ENCODE measurements at regions not wholly inside any gene's neighbourhood (a gene's known extent, or its start where the extent isn't known, plus 50 kb on each side); places are given as distances from the start of the nearest gene placed in this dataset.

DNA sequence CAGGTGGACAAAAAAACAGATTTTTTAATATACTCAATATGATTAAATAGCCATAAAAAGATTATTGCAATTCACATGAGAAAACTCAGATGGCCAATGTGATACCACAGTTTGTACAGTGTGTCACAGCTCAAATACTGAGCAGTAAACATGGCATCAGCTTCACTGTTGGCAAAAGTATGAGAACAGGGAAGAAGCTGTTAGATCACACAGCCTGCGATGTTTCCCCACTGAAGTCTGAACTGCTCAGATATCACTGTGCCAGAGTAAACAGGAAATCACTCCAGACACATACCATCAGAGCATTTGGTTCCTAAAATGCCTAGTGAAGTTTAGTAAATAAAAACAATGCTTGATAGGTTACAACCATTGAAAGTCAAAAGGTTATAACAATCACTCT is 347.8 kb downstream of the ETV1 start:
- H3K4me1 Mint-ChIP-seq, result no peaks in the 10 kb centered on the region
- H3K27me3 Mint-ChIP-seq, result no peaks in the 10 kb centered on the region
- peaks cover 5% of the 10 kb centered on the region for H3K9me3 Mint-ChIP-seq
- no peak for ATAC-seq
- no peaks in the 10 kb centered on the region for H3K36me3 Mint-ChIP-seq
- no peak overlapping the region for H3K27ac Mint-ChIP-seq
- no peak overlapping the region for H3K4me3 Mint-ChIP-seq

DNA sequence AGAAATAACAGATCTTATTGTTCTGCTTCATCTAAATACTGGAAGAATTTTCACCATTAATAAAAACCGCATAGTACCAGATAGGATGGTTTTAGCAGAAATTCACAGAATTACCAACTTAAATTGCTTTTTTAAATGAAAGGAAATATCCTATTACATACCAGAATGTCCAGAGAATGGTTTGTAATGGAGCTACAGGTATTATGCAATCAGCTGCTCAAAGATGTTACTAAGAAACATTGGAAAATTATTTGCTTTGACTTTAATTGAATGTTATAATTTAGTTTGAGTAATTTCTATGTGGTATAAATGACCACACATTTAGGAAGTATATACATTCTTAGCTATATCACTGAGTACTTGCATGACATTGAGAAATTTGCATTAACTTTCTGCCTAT is 338.3 kb downstream of the ETV1 start:
- ATAC-seq, result no peak
- H3K27me3 Mint-ChIP-seq, result no peaks in the 10 kb centered on the region
- H3K4me3 Mint-ChIP-seq, result no peak overlapping the region
- H3K4me1 Mint-ChIP-seq, result no peaks in the 10 kb centered on the region
- H3K9me3 Mint-ChIP-seq, result peaks cover 6% of the 10 kb centered on the region
- no peak overlapping the region for H3K27ac Mint-ChIP-seq
- H3K36me3 Mint-ChIP-seq, result no peaks in the 10 kb centered on the region

DNA sequence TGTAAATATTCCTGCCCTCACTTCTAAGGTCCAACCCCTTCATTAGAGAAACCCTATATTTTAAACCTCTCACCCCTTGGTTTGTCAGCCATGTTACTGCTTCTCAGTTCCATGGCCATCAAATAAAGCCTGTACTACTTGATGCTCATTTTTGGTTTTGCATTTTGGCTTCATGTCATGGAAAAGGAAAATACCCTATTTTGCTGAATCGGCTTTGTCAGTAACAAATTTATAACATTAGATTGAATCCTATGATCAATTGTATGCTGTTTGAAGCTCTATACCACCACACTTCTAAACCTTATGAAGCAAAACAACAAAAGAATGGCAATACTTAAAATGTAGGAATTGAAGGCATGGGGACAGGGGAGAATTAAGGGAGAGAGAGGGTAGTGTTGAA is 333.1 kb downstream of the ETV1 start:
- no peak for ATAC-seq
- peaks cover 7% of the 10 kb centered on the region for H3K9me3 Mint-ChIP-seq
- H3K36me3 Mint-ChIP-seq, result no peaks in the 10 kb centered on the region
- no peaks in the 10 kb centered on the region for H3K4me1 Mint-ChIP-seq
- no peak overlapping the region for H3K27ac Mint-ChIP-seq
- H3K27me3 Mint-ChIP-seq, result no peaks in the 10 kb centered on the region
- no peak overlapping the region for H3K4me3 Mint-ChIP-seq

DNA sequence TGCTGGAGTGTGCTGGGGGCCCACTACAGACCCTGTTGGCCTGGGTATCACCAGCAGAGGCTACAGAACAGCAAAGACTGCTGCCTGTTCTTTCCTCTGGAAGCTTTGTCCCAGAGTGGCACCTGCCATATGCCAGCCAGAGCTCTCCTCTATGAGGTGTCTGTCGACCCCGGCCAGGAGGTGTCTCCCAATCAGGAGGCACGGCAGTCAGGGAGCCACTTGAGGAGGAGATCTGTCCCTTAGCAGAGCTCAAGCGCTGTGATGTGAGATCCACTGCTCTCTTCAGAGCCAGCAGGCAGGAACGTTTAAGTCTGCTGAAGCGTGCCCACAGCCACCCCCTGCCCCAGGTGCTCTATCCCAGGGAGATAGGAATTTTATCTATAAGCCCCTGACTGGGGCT is 316.2 kb downstream of the ETV1 start:
- Mint-ChIP-seq H3K4me3 (no peak overlapping the region), H3K4me1 (no peaks in the 10 kb centered on the region), H3K9me3 (peaks cover 6% of the 10 kb centered on the region), H3K27me3 (no peaks in the 10 kb centered on the region), H3K36me3 (no peaks in the 10 kb centered on the region), H3K27ac (no peak overlapping the region)
- no peak for ATAC-seq

DNA sequence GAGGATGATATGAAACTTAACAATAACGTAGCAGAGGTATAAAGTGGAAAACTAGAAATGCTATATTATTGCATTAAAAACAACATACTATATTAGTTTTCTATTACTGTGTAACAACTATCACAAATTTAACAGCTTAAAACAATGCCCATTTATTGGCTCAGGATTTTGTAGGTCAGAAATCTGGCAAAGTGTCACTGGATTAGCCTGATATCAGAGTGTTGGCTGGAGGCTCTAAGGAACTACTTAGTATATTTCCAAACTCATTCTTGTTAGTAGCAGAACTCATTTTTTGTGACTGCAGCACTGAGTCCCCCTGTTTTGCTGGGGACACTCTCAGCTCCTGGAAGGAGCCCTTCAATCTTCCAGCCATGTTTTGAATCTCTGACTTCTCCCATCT is 306.8 kb downstream of the ETV1 start:
- no peak for ATAC-seq
- no peak overlapping the region for H3K4me3 Mint-ChIP-seq
- no peaks in the 10 kb centered on the region for H3K27me3 Mint-ChIP-seq

DNA sequence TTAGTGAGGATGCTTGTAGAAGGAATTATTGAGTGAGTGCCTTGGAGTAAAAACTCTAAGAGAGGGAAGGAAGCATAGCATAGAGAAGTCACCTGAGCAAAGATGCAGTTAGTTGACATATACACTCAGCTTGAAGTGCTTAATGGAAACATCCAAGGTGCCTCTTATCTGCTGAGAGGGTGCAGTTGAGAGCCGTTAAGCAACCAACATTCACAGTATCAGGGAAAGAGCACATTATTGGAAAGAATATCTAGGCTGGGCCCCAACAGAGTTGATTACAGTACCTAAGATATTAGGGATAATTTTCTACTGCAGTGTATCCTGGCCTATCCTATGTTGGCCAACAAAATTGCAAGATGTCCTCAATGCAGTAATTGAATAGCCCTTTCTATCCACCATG is 302.0 kb downstream of the ETV1 start:
- no peaks in the 10 kb centered on the region for H3K27me3 Mint-ChIP-seq
- no peaks in the 10 kb centered on the region for H3K4me1 Mint-ChIP-seq
- no peaks in the 10 kb centered on the region for H3K36me3 Mint-ChIP-seq
- ATAC-seq, result no peak
- H3K27ac Mint-ChIP-seq, result no peak overlapping the region
- H3K9me3 Mint-ChIP-seq, result no peaks in the 10 kb centered on the region
- H3K4me3 Mint-ChIP-seq, result no peak overlapping the region

More for the DNA sequence above, 306.8 kb downstream of the ETV1 start:
- Mint-ChIP-seq H3K27ac (no peak overlapping the region), H3K4me1 (no peaks in the 10 kb centered on the region), H3K9me3 (no peaks in the 10 kb centered on the region), H3K36me3 (no peaks in the 10 kb centered on the region)

DNA sequence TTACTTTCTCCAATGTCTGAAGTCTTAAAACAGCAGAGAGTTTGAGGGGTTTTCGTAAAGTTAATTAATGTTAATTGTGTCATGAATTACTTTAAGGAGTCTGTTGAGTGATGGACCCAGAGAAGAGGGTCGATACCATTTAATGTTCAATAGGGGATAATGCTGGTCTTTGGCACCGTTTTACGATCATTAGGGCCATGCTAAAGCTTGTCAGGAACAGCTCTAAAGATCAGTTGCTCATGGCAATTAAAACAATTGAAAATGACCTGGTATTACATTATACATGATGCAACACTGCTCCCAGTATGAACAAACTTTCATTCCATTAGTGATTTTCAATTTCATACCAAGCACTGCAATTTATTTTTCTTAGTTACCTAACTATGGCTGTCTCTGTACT is 296.9 kb downstream of the ETV1 start:
- Mint-ChIP-seq H3K4me1 (no peaks in the 10 kb centered on the region), H3K9me3 (no peaks in the 10 kb centered on the region), H3K4me3 (no peak overlapping the region), H3K27me3 (no peaks in the 10 kb centered on the region), H3K36me3 (no peaks in the 10 kb centered on the region), H3K27ac (no peak overlapping the region)
- no peak for ATAC-seq

DNA sequence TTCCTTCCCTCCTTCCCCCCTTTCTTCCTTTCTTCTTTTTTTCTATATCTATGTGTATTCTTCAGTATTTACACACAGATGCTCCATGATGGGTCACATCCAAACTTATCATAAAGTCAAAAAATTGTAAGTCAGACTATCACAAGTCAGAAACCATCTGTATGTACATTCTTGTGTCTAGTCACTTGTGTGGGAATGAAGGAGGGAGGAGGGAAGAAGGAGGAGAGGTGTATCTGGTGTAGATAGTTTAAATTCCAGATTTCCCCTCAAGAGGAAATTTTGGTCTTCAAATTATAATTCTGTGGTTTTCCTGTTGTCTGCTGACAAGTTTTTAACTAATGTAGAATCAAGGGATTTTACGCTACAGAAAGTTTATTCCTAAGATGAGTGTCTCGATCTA is 287.2 kb downstream of the ETV1 start:
- H3K27me3 Mint-ChIP-seq, result no peaks in the 10 kb centered on the region
- ATAC-seq, result no peak
- no peaks in the 10 kb centered on the region for H3K4me1 Mint-ChIP-seq
- H3K9me3 Mint-ChIP-seq, result peaks cover 3% of the 10 kb centered on the region
- H3K27ac Mint-ChIP-seq, result no peak overlapping the region
- no peak overlapping the region for H3K4me3 Mint-ChIP-seq
- no peaks in the 10 kb centered on the region for H3K36me3 Mint-ChIP-seq

DNA sequence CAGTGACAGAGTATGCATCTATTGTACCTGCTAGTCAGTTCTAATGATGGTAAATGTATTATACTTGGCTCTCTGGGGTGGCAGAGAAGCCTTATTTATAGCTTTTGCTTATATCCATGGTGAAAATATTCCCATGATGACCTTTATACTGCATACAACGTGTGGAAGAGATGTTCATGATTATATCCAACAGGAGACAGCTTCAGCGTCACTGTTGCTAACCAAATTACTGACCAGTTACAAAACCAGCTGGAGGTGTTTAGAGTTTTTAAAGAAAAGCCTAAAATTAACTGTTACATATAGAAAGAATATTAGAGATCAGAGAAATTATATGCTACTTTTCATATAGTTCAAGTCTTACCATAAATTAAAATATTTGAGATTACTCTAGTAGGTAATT is 280.8 kb downstream of the ETV1 start:
- H3K27me3 Mint-ChIP-seq, result no peaks in the 10 kb centered on the region
- peaks cover 3% of the 10 kb centered on the region for H3K9me3 Mint-ChIP-seq
- no peak for ATAC-seq
- no peak overlapping the region for H3K27ac Mint-ChIP-seq
- H3K36me3 Mint-ChIP-seq, result no peaks in the 10 kb centered on the region
- H3K4me3 Mint-ChIP-seq, result no peak overlapping the region
- no peaks in the 10 kb centered on the region for H3K4me1 Mint-ChIP-seq

DNA sequence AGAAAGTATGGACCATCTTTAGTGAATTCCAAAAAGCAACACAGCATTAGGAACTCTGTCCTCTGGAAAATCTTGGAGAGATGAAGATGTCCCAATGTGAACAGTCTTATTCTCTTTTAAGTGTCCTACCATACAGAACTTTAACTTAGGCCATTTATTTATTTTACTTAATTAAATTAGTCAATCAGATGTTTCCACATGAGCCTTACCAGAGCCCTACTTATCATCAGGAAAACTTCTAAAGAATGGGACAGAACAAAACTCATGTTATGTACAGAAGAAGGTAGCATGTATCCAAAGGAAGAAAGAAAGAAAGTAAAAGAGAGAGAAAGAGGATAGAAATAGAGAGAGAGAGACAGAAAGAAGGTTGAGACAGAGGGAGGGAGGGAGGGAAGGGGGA is 276.4 kb downstream of the ETV1 start:
- H3K4me3 Mint-ChIP-seq, result no peak overlapping the region
- no peaks in the 10 kb centered on the region for H3K27me3 Mint-ChIP-seq
- H3K9me3 Mint-ChIP-seq, result peaks cover 7% of the 10 kb centered on the region
- H3K36me3 Mint-ChIP-seq, result no peaks in the 10 kb centered on the region
- H3K27ac Mint-ChIP-seq, result no peak overlapping the region
- ATAC-seq, result no peak
- H3K4me1 Mint-ChIP-seq, result no peaks in the 10 kb centered on the region

DNA sequence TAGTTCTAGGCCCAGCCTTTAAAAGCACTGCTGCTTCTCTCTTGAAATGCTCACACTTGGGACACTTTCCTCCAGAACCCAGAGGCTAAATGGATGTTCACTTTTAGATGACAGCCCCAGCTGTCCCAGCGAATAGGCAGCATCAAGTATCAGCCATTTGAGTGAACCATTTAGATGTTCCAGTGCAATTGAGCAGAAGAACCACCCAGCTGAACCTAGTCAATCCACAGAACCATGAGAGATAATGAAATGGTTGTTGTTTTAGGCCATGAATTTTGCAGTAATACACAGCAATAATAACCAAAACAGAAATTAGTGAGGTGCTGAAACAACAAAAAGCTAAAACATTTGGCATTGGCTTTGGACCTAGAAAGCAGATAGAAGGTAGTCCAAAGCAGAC is 273.9 kb downstream of the ETV1 start:
- Mint-ChIP-seq H3K9me3 (peaks cover 7% of the 10 kb centered on the region), H3K36me3 (no peaks in the 10 kb centered on the region), H3K27ac (no peak overlapping the region), H3K27me3 (no peaks in the 10 kb centered on the region), H3K4me3 (no peak overlapping the region), H3K4me1 (no peaks in the 10 kb centered on the region)
- ATAC-seq, result no peak

DNA sequence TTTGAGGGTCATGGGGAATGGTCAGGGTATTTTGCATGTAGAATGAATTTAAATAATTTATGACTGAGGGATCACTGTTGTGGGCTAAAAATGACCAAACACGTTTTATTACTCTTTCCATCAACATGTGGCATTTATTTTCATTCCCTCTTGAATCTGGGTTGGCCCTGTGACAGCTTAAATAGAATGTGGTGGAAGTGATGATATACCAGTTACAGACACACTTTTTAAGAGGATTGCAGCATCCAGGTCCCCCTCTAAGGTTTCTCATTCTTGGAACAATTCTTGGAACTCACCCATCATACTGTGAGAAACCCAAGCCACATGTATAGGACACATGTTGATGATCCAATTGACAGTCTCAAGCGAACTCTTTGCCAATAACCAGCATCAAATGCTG is 272.4 kb downstream of the ETV1 start:
- H3K9me3 Mint-ChIP-seq, result peaks cover 7% of the 10 kb centered on the region
- no peak overlapping the region for H3K27ac Mint-ChIP-seq
- H3K36me3 Mint-ChIP-seq, result no peaks in the 10 kb centered on the region
- no peaks in the 10 kb centered on the region for H3K4me1 Mint-ChIP-seq
- H3K27me3 Mint-ChIP-seq, result no peaks in the 10 kb centered on the region
- no peak overlapping the region for H3K4me3 Mint-ChIP-seq
- ATAC-seq, result no peak

DNA sequence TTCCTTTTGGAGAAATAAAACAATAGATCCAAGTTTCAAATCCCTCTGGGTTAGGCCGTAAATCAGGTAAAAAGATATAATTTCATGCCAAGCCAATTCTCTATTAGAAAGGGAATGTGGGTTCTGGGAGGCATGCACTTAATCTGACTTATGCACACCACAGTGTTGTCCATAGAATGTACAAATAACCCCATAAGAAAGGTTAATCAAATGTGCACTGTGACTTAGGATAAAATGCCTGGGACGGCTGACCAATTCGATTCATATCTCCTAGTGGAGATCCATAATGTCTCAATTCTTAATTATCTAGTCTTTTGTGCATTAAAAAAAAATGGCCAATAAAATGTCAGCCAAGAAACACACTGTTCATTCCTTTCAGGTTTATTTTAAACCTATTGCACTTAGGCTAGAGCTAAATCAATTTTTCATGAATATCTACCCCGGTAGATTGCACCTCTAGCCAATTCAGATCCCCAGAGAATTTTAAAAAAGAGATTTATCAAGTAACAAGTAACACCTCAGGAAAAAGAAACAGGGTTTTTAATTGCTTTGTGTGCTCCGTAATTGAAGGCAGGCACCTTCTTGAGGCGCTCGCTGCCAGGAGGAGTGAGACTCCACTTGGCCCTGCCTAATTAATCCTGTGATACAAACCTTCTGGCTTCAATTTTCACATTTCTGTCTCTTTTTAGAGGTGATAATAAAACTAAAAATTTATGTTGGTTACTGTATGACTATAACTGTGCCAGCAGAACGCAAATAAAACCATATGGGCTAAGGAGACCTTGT is 265.1 kb downstream of the ETV1 start:
- Mint-ChIP-seq H3K27ac (no peak overlapping the region), H3K36me3 (no peaks in the 10 kb centered on the region), H3K4me1 (no peaks in the 10 kb centered on the region), H3K4me3 (no peak overlapping the region), H3K9me3 (peaks cover 6% of the 10 kb centered on the region), H3K27me3 (no peaks in the 10 kb centered on the region)
- no peak for ATAC-seq

DNA sequence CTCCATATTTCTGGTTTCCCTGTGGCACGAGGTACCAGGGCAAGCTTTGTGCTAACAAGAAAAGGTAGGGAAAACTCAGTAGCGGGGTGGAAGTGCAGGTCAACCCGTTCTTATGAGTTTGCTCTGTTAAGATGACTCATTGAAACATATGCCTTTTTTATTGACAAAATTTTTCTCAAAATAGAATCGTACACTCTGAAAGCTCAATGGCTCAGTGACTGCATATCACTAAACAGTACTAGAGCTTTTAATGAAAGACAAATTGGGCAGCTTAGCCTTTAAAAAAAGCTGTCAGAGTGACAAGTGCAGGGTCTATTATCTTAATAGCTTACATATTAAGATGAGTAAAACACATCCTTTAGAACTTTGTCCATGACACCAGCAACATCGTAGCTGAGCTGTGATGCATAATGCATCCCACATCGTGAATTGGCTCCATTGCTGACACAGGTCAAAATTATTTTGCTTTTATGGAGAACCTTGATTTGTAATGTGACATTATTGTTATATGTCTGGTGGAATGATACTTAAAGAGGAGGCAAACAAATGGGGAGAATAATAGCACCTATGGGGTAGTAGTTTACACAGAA is 264.4 kb downstream of the ETV1 start:
- peaks cover 6% of the 10 kb centered on the region for H3K9me3 Mint-ChIP-seq
- no peaks in the 10 kb centered on the region for H3K4me1 Mint-ChIP-seq
- no peaks in the 10 kb centered on the region for H3K36me3 Mint-ChIP-seq
- H3K4me3 Mint-ChIP-seq, result no peak overlapping the region
- no peaks in the 10 kb centered on the region for H3K27me3 Mint-ChIP-seq
- no peak overlapping the region for H3K27ac Mint-ChIP-seq
- ATAC-seq, result no peak

DNA sequence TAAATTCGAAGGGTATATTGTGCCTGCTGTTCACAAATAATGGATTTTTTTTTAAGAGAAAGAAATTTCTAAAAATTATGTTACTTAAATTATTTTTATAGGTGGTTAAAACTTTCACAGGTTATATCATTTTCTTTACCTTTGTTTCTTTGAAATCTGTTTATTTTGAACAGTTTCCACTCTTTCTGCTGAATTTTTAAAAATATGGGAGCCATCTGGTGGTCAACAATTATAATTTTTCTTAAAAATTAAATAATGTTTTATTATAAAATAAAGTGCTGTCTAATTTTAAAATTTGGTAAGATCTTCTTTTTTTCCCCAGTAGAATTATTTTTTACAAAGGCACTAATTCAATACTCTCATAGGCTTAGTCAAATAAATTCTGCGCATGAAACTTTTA is 263.9 kb downstream of the ETV1 start:
- Mint-ChIP-seq H3K27me3 (no peaks in the 10 kb centered on the region), H3K4me1 (no peaks in the 10 kb centered on the region), H3K27ac (no peak overlapping the region), H3K9me3 (peaks cover 6% of the 10 kb centered on the region), H3K36me3 (no peaks in the 10 kb centered on the region), H3K4me3 (no peak overlapping the region)
- no peak for ATAC-seq

DNA sequence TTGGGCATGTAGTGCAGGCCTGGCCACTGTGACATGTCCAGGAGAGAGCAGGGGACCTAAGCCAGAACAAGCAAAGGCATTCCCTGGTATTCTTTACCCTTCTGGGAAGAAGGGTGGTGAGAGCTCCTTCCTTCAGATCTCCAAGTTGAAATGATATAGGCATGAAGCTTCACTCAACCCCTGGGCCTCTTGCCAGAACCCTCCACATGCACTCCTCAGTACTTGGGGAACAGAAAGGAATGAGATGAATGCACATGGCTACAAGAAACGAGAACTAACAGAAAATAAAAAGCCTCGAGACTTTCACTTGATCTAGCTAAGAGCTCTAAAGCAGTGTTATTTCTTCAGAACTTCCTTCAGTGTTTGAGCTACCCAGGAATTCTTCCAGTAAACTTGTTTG is 262.2 kb downstream of the ETV1 start:
- no peak overlapping the region for H3K27ac Mint-ChIP-seq
- no peak overlapping the region for H3K4me3 Mint-ChIP-seq
- H3K27me3 Mint-ChIP-seq, result no peaks in the 10 kb centered on the region
- no peaks in the 10 kb centered on the region for H3K4me1 Mint-ChIP-seq
- no peaks in the 10 kb centered on the region for H3K36me3 Mint-ChIP-seq
- no peak for ATAC-seq
- peaks cover 6% of the 10 kb centered on the region for H3K9me3 Mint-ChIP-seq
